HTR-8/SVneo (cell line): ENCODE measurements at regions not wholly inside any gene's neighbourhood (a gene's known extent, or its start where the extent isn't known, plus 50 kb on each side); places are given as distances from the start of the nearest gene placed in this dataset.
"Not testable (repeated sequence)": the region's sequence is repeated elsewhere in the genome, so short reads cannot be mapped to it uniquely, and the experiment has no call there.

Source experiments
- DNase-seq: peaks from one replicate; pipeline ENCODE4 v3.0.0; 2011; ENCODE audit warnings: low spot score, mixed read lengths; ENCODE audit not compliant: insufficient read length
- FAIRE-seq: peaks from 2 replicates; lab custom pipeline; 2011; peaks lifted over from hg19 to GRCh38; lab: Jason Lieb, UNC

DNA sequence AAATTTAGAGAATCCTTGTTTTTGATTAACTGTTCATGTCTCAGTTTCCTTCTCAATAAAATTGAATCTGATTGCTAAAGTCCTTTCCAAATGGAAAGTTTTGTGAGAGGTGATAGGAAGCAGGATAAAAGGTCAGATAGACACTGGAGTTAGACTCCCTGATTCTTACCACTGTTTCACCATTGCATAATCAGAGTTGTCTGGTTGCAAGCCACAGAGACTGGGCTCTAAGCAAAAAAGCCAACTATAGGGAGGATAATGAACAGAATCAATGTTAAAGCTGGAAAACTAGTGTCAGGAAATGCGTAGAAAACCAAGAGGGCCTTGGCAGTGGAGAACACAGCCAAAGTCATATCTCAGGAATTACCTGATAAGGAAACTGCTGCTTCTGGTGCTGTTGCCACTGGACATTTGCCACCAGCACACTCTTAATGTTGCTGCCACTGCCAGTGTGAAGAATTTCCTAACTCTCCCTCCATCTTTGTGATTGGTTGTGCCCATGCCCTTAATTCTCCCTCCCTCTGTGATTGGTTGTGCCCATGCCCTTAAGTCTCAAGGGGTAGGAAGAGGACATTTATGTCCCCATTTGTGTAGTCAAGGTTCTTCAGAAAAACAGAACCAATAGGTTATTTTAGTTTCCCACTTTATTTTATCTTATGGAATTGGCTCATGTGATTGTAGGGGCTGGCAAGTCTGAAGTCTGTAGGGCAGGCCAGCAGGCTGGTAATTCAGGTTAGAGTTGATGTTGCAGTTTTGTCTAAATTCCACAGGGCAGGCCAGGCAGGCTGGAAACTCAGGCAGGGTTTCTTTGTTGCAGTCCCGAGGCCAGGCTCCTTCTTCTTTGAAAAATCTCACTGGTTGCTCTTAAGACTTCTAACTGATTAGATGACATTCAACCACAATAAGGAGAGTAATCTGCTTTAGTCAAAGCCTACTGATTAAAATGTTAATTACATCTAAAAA lies 639.0 kb downstream of the REEP3 start:
- no peak for FAIRE-seq
- no peak for DNase-seq

DNA sequence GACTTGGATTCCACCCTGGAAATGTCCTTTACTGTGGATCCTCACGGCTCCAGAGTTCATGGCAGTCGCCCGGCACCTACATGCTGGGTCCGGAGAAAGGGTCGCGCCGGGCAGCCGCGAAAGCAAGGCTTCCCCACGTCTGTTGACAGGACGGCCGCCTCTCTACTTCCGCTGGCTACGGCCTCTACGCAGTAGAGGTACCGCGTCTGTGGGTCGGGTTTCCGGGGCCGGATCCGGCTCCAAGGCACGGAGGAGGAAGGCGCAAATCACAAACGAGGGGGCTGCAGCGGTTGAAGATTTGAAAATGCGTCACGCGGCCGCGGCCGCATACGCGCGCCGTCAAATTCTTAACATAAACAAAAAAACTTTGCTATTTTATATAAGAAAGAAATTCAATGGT lies 649.6 kb downstream of the REEP3 start:
- DNase-seq (no peak), FAIRE-seq (no peak)

DNA sequence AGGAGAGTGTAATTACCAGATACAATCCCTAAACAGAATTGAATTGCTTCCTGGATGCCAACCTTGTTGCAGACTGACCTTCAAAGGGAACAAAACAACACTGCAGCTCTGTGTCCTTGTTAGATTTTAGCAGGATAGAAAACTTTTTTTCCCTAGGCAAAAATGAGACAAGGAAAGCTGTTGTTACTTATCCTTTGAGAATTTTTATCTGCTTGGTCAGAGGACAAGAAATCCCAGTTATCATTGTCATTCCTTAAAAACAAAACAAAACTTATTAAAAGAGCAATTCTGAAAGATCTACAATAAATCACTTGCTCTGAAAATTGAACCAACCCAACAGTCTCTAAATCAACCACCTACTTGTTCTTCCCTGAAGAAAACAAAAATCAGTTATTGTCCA lies 652.6 kb downstream of the REEP3 start:
- DNase-seq: no peak
- FAIRE-seq: no peak

- DNase-seq (no peak), FAIRE-seq (no peak)
Measured at GRCh38 chr10:64174666-64175255, 653.6 kb downstream of the REEP3 start.

GRCh38 chr10:64175271-64175962 lies 654.2 kb downstream of the REEP3 start:
- FAIRE-seq (no peak), DNase-seq (no peak)

GRCh38 chr10:64182671-64183070 lies 661.5 kb downstream of the REEP3 start:
- DNase-seq (no peak), FAIRE-seq (no peak)

GRCh38 chr10:64191286-64191685 lies 670.1 kb downstream of the REEP3 start:
- DNase-seq (no peak), FAIRE-seq (no peak)

DNA sequence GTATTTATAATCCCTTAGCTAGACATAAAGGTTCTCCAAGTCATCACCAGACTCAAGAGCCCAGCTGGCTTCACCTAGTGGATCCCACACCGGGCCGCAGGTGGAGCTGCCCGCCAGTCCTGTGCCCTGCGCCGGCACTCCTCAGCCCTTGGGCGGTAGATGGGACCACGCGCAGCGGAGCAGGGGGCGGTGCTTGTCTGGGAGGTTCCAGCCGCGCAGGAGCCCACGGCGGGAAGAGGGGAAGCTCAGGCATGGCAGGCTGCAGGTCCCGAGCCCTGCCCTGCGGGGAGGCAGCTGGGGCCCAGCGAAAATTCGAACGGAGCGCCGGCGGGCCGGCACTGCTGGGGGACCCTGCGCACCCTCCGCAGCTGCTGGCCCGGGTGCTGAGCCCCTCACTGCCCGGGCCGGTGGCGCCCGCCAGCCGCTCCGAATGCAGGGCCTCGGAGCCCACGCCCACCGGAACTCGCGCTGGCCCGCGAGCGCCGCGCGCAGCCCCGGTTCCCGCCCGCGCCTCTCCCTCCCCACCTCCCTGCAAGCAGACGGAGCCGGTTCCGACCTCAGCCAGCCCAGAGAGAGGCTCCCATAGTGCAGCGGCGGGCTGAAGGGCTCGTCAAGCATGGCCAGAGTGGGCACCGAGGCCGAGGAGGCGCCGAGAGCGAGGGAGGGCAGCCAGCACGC lies 675.6 kb downstream of the REEP3 start:
- DNase-seq (no peak), FAIRE-seq (no peak)

GRCh38 chr10:64201936-64202335 lies 680.7 kb downstream of the REEP3 start:
- DNase-seq (no peak), FAIRE-seq (no peak)

GRCh38 chr10:64204504-64204903 lies 683.3 kb downstream of the REEP3 start:
- not testable (repeated sequence) for FAIRE-seq

DNA sequence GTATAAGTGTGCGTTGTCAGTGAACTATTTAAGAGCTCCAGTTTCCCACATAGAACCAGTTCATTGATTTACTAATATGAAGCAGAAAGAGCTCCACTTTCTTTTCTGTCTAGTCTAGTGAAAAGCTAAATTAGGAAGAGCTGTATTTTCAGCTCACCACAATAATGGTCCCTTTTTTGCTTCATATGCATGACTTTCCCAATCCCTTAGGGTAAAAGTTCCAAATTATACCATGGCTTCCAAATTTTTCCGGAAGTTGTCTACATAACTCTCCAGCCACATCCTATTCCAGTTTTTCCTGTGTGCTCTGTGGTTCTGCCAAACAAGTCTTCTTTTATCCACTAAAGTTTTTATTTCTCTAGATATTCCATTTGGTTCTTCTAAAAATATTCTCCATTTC lies 685.2 kb downstream of the REEP3 start:
- no peak for FAIRE-seq

More at GRCh38 chr10:64204504-64204903, 683.3 kb downstream of the REEP3 start:
- DNase-seq: not testable (repeated sequence)

DNA sequence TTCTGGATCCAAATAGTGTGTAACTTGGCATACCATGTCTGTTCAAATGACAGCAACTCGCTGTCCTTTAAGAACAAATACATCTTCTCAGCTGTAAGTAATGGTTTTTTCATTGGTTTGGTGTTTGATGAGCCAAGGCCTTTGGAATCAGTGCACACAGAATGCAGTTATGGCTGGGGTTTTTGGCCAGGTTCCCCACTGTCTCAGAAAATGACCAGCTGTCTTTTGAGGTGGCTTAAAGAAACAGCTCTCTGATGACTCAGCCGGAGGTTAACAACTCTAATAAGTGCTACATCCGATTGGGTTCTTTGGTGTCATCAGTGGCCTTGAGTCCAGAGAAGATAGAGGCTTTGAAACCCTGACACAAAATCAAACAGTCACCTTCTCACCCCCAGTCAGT lies 688.4 kb downstream of the REEP3 start:
- DNase-seq: no peak
- no peak for FAIRE-seq

More for the DNA sequence above, 685.2 kb downstream of the REEP3 start:
- no peak for DNase-seq

GRCh38 chr10:64210211-64210610 lies 689.0 kb downstream of the REEP3 start:
- FAIRE-seq (no peak), DNase-seq (no peak)

GRCh38 chr10:64211466-64211865 lies 690.3 kb downstream of the REEP3 start:
- DNase-seq (no peak), FAIRE-seq (no peak)

DNA sequence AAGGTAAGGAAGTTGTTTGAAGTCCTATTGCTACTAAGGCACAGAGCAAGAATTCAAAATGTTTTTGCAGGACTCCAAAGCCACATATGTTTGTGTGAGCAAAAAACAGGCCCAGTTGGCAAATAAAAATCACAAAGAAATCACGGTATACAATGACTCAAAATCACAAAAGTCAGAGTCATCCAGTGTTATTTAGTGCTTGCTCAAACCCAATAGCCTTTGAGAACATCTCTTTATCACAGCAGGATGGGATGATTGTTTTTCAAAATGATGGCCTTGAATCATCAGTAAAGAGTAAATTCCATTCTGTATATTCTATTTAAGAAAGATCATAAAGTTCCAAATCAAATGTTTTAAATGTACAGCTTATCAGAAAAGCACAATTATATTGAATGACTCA lies 693.9 kb downstream of the REEP3 start:
- FAIRE-seq: no peak
- no peak for DNase-seq

GRCh38 chr10:64219271-64220025 lies 698.2 kb downstream of the REEP3 start:
- DNase-seq (no peak), FAIRE-seq (no peak)

DNA sequence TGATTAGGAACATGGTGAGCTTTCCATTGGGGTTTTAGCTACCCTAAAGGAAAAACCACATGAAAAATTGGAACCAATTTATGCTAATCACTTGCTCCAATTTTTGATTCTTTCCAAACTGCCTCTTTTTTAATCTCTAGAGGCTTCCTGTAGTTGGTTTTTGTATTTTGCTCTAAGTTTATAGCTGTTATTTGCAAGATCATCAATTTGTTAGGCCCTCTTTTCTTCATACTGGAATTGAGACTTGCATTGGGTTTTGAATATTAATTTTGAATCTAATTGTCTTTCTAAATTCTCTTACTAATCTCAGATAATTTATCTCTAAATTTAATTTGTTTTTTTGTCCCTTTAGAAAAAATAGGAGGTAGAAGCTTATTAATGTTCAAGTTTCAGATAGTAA lies 713.3 kb downstream of the REEP3 start:
- DNase-seq: no peak
- no peak for FAIRE-seq

GRCh38 chr10:64257704-64258103 lies 736.5 kb downstream of the REEP3 start:
- no peak for DNase-seq
- FAIRE-seq: no peak

- FAIRE-seq (no peak), DNase-seq (no peak)
Measured at GRCh38 chr10:64261092-64261491, 739.9 kb downstream of the REEP3 start.

- DNase-seq (no peak), FAIRE-seq (no peak)
Measured at GRCh38 chr10:64261676-64262075, 740.5 kb downstream of the REEP3 start.
